NCI-H2107 treated with DMSO at 0.1 percent for 48 hours (cell line): ENCODE measurements at regions not wholly inside any gene's neighbourhood (a gene's known extent, or its start where the extent isn't known, plus 50 kb on each side); places are given as distances from the start of the nearest gene placed in this dataset.

ENCODE experiments used
- DNase-seq: peaks from one replicate; lab custom pipeline; 2025; ENCODE audit not compliant: unreplicated experiment; lab: John Stamatoyannopoulos, UW

DNA sequence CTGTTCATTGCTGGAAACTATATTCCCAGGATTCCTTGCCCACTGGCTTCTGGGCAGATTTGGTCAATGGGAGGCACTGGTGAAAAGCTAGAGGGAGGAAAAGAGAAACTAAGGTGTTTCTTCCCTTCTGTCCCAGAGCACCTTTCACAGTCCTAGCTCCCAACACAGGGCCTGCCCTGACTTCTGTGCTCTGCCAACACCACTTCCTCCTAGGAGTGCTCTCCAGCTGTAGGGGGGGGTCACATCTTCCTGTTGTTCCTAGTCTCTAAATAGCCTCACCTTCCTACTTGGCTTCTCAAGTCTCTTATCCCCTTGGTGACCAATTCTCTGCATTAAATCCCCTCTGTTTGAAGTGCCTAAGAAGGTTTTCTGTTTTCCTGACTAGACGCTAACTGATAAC is 115.4 kb downstream of the ADRB2 start:
- no peak for DNase-seq

DNA sequence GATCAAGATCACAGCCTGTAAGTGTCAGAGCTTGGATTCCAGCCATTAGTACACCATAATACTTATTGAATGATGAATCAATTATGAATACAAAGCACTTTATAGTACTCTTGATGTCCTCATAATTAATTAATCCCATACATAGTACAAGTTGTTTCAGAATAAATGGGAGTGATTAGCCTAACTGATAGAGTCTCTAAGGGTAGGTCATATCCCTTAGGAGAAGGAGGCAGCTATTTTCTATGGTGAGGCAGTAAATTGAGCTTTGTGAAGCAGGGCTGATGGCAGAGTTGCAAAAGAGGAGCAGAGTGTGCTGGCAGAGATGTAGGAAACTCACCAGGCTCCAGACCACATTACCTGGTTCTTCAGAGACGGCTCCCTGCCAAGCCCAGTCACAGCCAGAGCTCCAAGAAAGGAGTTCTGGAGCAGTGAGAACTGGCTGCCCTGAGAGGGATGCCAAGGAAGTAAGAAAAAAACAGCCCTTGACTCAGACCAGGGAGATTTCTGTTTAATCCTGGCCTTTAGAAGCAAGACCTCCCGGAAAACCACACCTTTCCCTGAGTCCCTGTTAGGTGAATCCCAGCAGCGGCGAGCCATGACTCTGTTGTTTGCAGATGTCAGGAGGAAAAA is 112.9 kb downstream of the SH3TC2 start:
- no peak for DNase-seq

DNA sequence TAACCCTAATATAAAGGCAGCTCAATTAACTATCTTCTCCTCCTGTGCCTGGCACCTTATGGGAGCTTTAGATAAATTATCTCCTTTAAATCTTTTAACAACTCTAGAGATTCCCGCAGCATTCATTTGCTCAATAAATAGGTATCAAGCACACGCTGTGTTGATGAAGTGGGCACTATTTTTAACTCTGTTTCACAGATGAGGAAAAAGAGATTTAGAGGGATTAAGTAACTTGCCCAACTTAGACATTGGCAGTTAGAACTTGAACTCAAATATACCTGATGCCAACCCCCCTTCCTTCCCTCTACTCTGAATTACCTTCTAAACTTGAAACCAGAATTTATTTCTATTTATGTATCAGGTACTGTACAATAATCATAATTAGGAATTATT is 112.4 kb downstream of the SH3TC2 start:
- DNase-seq = no peak

DNA sequence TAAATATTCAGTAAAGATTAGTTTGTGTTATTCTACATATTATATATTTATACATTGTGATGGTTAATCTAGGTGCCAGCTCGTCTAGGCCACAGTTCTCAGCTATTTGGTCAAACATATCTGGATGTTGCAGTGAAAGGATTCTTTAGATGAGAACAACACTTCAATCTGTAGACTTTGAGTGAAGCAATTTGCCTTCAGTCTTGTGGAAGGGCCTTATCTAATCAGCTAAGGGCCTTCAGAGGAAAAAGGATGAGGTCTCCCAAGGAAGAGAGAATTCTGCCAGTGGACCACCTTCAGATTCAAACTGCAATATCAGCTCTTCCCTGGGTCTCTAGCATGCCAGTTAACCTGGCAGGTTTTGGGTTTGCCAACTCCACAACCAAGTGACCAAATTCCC is 112.0 kb downstream of the SH3TC2 start:
- DNase-seq = no peak

DNA sequence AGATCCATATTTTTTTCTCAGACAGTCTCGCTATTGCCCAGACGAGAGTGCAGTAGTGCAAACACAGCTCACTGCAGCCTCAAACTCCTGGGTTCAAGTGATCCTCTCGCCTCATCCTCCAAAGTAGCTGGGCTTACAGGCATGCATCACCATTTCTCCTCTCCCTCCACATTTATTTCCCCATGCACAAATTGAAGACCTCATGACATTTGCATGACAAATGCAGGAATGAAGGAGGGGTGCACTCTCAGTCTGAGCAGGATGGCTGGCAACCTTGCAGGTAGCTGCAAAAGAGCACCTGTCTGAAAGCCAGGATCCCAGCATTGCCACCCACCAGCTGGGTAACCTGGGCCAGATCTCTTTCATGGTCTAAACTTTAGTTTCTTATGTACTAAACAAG is 111.2 kb downstream of the SH3TC2 start:
- DNase-seq = no peak

DNA sequence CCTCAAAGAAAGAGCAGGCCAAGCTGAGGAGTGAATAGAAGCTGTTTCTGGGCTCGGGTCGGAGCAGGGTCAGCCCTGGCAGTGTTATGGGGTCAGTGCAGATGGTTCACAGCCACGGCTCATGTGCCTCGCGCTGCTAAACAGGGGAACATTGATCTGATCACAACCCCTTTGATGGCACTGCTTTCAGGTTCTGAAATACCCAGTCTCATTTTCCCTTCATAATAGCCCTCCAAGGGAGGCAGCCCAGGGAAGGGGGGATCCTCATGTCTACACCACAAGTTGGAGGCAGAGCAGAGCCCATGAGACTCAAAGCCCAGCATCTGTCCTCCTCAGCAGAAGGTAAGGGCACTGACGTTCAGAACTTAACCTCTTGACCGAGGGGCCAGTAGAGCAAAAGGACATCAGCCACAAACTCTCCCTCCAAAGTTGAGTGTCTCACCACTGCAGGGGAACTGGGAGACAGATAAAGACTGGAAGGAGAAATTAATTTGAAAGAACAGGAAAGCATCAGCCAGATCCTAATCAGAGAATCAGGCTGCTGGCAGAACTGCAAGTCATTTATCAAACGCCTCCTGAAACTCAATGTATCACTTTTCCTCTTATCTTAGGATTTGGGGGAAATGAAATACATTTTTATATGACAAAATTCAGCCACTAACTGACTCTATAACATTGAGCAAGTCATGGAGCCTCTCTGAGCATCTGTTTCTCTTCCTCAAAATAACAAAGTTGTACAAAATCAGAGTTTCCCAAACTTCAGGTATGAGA is 110.6 kb downstream of the SH3TC2 start:
- DNase-seq = no peak

DNA sequence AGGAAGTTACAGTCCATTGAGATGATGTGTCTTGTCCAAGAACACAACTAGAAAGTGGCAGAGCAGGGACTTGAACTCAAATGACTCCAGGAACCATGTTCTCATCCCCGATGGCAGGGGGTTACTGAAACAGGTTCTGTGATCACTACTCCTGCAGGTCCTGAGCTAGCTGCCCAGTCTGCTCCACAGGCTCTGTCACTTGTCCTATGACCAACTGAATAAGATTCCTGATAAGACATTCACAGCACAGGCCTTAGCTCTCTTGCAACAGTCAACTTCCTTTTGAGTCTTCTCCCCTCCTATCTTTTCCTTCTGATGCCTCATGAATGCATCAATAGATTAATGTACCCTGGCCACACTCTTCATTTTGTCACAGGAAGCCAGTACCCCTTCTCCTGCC is 109.2 kb downstream of the SH3TC2 start:
- DNase-seq = no peak
